Esophagus squamous epithelium (tissue), 4 donors: ENCODE measurements at regions not wholly inside any gene's neighbourhood (a gene's known extent, or its start where the extent isn't known, plus 50 kb on each side); places are given as distances from the start of the nearest gene placed in this dataset.

Source experiments
- CTCF ChIP-seq, 6 experiments: fragments of 450-650 bp in 4 of 6; fragments of 200-600 bp in 2 of 6; sonication (generic) in 2 of 6; IDR thresholded peaks; one replicate each; pipeline ENCODE4 v1.5.1; 2016 to 2019; ENCODE audit warnings: antibody characterized with exemption in 6 of 6, mild to moderate bottlenecking in 4 of 6, moderate library complexity in 4 of 6
- POLR2A ChIP-seq, 4 donors: fragments of 450-650 bp; IDR thresholded peaks; one replicate each; pipeline ENCODE4 v1.6.1; 2017; ENCODE audit warnings: antibody characterized with exemption in 4 of 4, mild to moderate bottlenecking in 4 of 4, moderate library complexity in 3 of 4

GRCh38 chr22:44423556-44424358 is 74.3 kb downstream of the RTL6 start:
- TF ChIP-seq POLR2A (IDR thresholded peaks at IDR 0.05) (no peak), CTCF (IDR thresholded peaks at IDR 0.05) (no peak)
